Activated CD8-positive, alpha-beta memory T cell treated with anti-CD3 and anti-CD28 coated beads for 4 hours (primary cell): ENCODE measurements at regions not wholly inside any gene's neighbourhood (a gene's known extent, or its start where the extent isn't known, plus 50 kb on each side); places are given as distances from the start of the nearest gene placed in this dataset.
"Not testable (repeated sequence)": the region's sequence is repeated elsewhere in the genome, so short reads cannot be mapped to it uniquely, and the experiment has no call there.

Experiments used
- DNase-seq, 2 donors: peaks; one replicate each; pipeline ENCODE4 v3.0.0-alpha.2; 2020; ENCODE audit warnings: low read depth in 2 of 2

DNA sequence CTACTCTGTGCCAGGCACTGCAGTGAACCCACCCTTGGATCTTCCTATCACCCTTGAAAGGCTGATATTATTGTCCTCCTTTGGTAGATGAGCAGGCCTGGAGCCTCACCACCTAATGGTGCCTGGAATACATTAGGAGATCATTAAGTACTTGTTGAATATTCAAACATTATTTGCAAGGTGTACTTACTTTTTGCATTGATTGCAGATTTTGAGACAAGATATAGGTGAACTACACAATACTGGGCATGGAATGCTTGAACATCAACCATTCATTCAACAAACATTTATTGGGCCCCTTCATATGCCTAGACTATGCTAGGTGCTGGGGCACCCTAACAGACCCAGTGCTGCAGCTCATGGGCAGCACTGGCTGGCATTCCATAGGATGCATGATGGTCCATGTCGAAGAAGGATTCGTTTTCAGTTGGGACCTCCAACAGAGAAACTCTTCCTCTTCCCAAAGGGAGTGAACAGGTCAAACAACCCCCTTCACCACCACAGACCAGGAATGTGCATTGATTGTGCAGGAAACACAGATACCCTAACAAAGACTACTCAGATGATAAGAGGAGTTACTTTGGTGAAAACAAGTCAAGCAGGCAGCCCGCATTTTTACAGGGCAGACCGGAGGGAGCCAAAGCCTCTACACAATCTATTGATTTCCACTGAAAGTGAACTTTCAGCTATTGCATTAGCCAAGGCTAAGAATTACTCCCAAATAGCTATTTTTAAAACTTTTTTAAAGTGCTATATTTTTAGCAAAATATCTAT lies 149.6 kb upstream of the SH3BP4 start:
- DNase-seq: no peak

DNA sequence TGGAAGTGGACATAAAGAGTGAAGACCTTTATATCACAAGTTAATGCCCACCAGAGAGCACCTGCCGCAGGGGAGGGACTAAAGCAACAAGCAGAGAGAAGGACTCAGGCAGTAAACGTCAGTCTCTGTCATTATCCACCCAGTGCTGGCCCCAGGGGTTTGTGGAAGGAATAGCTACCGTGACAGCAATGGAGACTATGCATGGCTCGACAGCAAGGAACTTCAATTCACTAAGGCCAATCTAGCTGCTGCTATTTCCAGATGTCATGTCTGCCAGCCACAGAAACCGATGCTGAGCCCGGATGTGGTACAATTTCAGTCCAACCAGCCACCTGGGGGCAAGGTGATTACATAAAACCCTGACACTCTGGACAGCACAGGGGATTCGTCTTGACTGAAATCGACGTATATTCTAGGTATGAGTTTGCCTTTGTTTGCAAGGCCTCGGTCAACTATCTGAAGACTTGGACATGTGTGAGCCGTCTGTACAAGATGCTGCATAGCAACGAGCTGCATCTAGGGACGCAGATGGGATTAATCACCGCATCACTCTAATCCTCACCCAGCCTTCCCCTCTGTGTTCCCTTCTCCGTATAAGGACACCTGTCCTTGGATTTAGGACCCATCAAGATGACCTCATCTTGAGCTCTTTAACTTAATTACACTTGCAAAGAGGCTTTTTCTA lies 154.1 kb upstream of the SH3BP4 start:
- DNase-seq: no peak

DNA sequence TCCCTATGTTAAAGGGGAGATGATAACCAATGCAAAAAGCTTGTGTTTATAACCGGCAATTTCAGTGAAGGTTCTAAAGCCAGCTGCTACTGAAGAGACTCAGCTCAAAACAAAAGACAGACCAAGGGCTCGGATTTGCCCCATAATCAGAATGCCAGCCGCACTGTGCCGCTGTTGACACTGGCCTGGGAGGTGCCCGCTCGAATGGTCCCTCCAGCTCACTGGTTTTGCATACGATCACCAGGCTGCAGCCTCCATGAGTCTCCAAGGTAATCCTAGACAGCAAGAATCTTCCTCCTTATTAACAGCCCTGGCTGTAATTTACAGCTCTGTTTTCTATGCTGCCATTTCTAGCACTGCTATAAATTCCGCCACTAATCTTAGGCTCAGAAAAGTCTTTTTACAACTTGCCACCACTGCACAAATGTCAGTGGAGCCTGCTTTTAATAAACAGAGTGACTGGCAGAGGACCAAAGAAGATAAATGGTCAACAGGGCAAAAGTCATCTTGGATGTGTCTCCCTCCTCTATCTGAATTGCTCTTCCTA lies 155.7 kb upstream of the SH3BP4 start:
- DNase-seq: no peak

DNA sequence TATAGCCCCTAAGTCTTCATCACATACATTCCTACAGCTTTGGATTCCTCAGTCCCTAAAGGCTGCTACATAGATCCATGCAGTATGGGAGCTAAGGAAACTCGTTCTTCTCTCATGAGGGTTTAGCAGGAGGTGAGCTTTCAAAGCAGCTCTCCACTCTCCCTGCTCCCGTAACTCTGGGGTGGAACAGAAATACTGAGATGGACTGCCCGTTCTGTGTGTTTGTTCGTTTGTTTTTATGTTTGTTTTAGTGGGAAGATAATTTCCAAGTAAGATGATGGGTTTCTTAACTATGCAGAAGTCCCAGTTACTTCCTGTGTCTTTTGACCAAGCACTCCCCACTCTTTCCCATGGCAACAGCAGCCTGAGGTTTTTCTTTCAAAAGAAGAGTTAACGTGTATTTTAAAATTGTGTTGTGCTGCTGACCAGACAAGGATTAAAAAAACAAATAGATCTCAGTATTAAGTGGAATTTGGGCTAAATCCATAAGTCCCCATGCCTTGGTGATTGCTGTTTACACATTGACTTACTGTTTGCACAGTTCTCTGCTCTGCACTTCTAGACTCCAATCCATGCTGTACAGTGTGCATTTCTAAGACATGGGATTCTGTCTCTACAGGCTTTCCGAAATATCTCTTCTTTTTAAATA lies 156.4 kb upstream of the SH3BP4 start:
- DNase-seq: no peak

DNA sequence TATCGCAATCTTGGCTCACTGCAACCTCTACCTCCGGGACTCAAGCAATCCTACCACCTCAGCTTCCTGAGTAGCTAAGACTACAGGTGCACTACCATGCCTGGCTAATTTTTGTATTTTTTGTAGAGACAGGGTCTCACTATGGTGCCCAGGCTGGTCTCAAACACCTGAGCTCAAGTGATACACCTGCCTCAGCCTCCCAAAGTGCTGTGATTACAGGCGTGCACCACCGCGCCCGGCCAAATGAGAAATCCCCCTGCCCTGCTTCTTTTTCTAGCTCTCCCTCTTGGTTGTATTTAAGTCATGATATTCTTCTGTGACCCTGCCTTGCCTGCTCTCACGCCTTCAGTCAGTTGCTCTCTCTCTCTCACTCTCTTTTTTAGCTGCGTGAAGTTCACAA lies 157.0 kb upstream of the SH3BP4 start:
- no peak for DNase-seq

DNA sequence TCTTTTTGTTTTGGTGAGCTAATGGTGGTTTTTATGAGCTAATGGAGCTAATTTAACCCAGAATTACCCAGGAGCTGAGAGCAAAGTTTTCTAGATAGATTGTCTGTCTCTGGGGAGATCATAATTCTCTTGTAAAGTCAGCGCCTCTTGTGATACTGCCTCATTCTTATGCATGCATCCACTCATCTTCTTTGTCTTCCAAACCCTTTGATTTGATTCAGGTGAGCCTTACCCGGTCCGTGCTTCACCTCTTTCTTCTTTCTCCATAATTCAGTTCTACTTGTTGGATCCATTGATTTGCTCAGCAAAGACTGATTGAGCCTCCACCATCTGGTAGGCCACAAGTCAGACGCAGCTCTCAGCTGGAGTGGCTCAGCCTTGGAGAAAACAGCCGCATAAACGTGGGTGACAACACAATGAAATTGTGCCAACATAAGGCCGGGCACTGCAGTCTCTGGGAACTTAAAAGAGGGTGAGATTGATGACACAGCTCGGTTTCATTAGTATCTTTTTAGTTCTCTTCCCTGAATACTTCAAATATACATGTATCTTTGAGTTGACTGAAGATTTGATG lies 158.5 kb upstream of the SH3BP4 start:
- no peak for DNase-seq

DNA sequence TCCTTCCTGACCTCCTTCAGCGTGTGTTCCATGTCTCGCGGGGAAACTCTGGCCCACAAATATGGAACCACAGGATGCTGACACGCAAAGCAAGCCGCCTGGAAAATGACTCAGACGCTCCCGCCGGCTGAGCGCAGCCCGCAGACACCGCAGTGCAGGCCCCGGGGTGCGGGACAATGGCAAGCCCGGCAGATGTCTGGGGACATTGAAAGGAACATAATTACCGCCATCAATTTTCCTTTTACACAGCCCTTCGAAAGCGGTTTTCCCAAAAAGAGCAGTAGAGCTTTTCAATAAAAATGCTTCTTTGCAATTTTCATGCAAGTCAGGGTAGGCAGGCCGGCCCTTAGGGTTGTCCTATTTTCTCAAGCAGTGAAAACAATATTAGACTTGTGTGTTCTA lies 159.2 kb upstream of the SH3BP4 start:
- DNase-seq: no peak

DNA sequence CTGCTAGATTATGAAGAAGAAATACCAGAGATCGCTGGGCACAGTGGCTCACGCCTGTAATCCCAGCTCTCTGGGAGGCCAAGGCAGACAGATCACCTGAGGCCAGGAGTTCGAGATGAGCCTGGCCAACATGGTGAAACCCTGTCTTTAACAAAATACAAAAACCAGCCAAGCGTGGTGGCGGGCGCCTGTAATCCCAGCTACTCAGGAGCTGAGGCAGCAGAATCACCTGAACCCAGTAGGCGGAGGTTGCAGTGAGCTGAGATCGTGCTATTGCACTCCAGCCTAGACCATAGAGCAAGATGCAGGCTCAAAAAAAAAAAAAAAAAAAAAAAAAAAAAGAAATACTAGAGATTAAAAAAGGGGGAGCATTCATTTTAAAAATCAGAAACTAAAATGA lies 159.7 kb upstream of the SH3BP4 start:
- not testable (repeated sequence) for DNase-seq

DNA sequence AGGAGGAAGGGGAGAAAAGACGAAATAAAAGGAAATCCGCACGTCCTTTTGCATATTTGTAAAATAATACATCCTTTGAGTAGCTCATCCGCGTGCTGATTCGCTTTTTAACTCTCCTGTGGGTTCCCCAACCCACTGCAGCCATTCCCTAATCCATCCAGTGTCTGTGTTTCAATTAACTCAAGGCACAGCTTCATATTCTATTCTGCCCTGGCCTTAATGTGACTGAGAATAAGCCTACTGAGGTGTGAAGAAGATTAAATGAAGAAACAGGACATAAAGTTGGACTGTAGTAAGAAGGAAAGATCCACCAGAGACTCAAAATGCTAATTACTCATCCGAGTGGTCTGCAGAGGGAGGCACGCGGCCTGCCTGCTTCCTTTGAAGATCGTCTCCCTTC lies 161.4 kb upstream of the SH3BP4 start:
- no peak for DNase-seq

DNA sequence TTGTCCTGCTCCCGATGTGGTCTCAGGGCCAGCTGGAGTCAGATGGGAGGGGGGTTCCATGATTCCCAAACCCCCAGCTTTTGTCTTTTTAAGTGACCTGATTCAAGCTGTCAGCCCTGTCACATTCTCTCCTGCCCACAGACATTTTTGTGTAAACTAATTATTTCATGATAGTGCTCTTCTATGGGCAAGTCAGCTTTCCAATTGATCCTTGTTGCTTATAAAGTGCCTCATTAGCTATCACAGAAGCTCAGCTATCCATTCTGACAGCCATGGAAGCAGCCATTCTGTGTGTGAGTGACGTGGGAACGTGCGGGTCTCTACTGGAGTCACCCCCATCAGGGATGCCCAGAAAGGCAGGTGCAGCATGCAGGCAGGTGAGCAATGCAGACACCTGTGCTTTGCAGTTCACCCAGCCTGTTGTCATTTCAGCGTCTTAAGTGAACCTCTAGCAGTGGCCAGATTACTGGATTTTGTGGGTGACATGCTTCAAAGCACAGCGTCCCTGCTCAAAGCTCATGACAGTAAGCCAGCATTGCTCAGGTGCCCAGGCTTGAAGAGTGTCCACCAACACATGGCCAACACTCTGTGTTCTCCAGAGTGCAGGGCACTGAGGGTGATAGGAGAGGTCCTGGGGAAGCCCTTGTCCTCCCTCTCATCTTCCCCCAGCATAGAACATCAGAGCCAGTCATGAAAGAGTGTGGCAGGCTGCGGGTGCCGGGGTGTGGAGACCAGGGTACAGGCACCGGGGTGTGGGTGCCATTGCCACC lies 162.1 kb upstream of the SH3BP4 start:
- DNase-seq: no peak

DNA sequence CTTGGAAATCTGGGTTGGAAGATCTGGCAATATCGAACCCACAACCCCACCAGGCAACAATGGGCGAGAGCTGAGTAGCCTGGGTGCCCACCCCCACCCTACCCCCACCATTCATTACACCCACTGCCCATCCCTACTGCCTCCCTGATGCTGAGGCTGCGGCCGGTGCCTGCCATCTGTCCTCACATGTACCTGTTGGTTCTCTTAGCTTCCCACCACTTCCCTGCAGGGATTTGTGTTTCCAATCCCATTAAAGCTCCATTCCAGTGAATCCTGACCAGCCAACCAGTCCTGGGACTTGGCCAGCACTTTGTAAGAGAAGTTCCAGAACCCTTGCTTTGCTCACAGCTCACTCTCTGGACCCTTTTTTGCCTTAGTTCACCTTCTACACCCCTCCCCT lies 163.0 kb upstream of the SH3BP4 start:
- no peak for DNase-seq

DNA sequence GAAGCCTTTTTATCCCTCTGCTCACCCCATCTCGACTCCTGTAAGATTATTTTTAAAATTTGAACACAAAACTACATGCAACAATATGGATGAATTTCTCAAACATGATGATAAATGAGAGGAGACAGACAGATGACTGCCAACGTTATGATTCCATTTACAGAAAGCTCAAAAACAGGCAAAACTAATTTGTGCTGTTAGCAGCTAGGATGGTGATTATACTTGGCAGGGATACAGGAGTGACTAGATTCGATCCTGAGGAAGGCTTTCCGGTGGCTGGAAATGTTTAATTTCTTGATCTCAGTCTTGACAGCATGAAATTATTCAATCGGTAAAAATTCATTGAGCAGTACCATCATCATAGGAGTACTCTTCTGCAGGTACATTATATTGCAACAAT lies 163.4 kb upstream of the SH3BP4 start:
- no peak for DNase-seq

DNA sequence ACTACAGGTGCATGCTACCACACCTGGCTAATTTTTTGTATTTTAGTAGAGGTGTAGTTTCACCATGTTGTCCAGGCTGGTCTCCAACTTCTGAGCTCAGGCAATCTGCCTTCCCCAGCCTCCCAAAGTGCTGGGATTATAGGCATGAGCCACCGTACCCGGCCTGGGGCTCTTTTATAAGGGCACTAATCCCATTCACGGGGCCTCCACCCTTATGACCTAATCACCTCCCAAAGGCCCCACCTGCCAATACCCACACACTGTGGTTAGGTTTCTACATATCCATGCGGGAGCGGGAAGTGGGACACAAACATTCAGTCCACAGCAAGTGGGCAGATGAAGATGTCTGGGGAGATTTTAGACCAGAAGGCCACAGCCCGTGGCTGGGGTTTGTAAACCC lies 164.7 kb upstream of the SH3BP4 start:
- DNase-seq: no peak

DNA sequence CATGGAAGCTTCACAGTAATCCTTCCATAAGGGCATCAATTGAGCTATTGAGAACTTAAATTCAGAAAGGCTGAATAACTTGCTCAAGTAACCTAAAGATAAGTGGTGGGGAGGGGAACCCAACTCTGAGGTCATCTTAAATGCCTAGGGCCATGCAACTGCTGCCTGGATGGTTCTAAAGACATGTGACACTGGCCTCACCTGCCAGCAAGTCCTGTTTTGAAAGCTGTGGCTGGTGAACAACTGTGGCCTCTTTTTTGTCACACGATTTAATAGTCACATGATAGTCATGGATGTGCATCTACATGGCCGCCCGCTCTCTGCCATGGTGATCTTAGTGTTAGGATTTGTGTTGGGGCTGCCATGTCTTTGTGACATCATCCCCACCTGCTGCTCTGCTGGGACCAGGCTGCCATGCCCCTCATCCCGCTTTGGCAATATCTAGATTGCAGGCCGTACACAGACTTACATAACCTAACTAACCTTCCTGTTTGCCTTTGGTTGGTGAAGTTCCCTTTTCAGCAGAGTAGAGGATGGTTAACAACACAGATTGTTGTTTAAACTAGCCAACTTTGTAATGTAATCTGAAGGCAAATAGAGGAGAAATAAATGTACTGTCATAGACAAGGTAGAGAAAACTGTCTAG lies 177.9 kb upstream of the SH3BP4 start:
- no peak for DNase-seq

DNA sequence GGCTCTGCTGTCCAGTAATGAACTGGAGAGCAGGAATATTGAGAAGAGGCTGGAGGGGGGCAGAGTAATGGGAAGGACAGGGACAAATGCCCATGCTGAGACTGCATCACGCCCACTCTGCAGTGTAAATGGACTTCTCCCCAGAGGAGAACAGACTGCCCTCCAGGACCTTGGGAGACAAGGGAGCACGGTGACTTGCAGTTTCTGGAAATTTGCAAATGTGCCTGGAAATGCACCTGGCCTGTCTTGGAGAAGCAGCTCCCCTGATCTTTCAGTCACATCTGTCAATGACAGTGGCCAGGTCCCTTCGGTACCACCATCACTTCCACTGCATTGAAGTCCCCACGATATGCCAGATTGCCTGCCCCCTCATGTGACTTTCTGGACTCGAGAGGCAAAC lies 178.7 kb upstream of the SH3BP4 start:
- DNase-seq: no peak

DNA sequence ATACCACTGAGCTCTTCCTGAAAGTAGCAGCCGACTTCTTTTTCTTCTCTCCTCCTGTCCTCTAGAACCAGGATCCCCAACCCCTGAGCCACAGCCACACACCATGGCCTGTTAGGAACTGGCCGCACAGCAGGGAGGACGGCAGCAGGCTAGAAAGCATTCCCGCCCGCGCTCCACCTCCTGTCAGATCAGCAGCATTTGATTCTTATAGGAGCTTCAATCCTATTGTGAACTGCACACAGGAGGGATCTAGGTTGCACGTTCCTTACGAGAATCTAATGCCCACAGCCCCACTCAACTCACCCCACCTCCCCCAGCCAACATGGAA lies 179.1 kb upstream of the SH3BP4 start:
- DNase-seq: no peak

DNA sequence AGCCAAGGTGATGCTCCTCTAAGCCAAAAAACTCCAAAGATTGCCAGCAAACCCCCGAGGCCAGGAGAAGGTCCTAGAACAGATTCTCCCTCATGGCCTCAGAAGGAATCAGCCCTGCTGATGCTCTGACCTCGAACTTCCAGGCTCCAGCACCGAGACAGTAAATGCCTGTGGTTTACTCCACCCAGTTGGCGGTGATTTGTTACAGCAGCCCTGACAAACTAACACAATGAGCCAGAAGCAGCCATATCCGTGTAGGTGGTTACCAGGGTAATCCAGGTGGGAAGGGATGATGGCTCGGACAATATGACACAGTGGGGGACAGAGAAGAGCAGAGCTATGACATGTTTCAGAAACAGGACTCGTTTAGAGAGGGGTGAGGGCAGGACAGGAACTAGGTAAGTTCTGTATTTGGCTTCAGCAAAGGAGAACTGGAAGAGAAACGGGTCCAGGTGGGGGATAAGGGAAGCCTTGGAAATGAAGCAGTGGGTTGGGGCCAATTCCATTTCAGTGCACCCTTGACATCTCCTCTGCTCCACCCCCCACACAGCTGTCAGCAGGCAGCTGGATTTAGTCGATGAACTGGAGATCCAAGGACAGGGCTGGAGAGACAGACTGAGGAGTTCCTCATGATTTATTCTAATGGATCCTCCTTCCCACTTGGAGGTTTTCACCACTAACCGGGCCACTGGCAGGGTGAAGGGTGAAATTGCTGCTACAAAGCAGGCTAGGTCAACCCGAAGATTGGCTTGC lies 179.7 kb upstream of the SH3BP4 start:
- no peak for DNase-seq

DNA sequence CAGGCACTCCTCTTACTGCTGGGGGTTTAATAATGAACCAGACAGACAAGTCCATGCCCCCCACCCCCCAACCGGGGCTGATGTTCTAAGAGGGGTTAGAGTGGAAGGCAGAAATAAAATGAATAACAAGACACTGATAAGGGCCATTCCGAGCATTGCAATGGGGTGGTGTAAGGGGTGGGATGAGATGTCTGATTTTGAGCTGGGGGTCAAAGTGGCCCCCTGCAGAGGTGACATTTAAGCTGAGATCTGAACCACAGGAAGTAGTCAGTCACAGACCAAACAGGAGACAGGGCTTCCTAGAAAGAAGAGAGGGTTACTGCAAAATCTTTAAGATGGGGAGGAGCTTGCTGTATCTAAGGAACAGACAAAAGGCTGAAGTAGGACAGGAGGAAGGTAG lies 180.6 kb upstream of the SH3BP4 start:
- DNase-seq: no peak

DNA sequence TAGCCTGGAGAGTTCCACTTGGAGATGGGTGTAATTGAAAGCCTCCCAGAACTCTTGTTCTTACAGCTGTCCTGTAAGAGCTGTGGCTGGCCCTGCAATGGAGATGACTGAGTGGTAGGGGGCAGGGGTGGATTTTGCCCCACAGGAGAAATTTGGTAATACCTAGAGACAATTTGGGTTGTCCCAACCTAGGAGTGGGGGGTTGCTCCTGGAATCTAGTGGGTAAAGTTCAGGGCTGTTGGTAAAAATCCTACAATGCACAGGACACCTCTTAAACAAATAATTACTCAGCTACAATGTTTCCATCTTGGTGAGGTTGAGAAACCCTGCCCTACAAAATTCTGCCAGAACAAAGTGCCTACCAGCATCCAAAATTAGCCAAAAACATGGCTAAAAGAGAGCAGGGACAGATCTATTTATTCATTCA lies 181.1 kb upstream of the SH3BP4 start:
- DNase-seq: no peak

DNA sequence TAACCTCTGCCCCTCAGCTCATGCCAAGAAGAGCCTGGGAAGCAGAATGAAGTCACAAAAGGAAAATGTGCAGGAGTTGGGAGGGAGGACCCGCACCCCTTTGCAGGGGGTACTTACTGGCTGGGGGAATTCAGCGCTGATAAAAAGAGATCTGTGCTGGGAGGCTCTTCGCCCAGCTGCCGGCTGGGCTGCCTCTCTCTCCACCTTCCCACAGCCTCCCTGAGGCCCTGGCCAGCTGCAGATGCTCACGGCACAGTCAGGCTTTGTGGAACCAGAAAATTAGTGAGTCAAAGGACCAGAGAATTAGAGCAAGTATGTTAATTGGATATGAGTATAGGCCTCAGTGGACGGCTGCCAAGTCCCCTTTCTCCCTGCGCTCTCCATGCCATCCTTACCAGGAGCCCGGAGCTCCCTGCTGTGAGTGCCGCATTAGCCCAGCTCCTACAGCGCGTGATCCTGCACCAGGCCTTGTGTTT lies 181.7 kb upstream of the SH3BP4 start:
- DNase-seq: no peak
